Liver (tissue), 3 donors: ENCODE measurements at regions not wholly inside any gene's neighbourhood (a gene's known extent, or its start where the extent isn't known, plus 50 kb on each side); places are given as distances from the start of the nearest gene placed in this dataset.

ENCODE experiments used
- CTCF ChIP-seq: fragments of 150-350 bp; IDR thresholded peaks from 2 replicates; pipeline ENCODE4 v1.5.1; 2017; ENCODE audit warnings: improper control_type of control experiment, low read depth, low read length; ENCODE audit not compliant: missing input control
- TAF1 ChIP-seq: conservative IDR thresholded peaks from 2 replicates; pipeline ENCODE4 v1.6.1; 2016; ENCODE audit warnings: antibody characterized with exemption, mild to moderate bottlenecking
- donor health status: healthy.
- donor health status: healthy.

GRCh38 chr12:56866493-56866892, 67.7 kb downstream of the SDR9C7 start:
- TF ChIP-seq TAF1 (no peak), CTCF (no peak)
